GM23248 (cell line): ENCODE measurements at regions not wholly inside any gene's neighbourhood (a gene's known extent, or its start where the extent isn't known, plus 50 kb on each side); places are given as distances from the start of the nearest gene placed in this dataset.

Source experiments
- DNase-seq: peaks from one replicate; pipeline ENCODE4 v3.0.0-alpha.2; 2015
- H2AFZ ChIP-seq: fragments of 200-600 bp; sonication (generic); 2 replicates; pipeline ENCODE4 v1.6.1; 2016; ENCODE audit warnings: antibody characterized with exemption
- H3F3A ChIP-seq: fragments of 200-600 bp; sonication (generic); 2 replicates; pipeline ENCODE4 v1.6.1; 2016; ENCODE audit warnings: mild to moderate bottlenecking, antibody characterized with exemption, mixed run types; ENCODE audit not compliant: insufficient read depth
- H3K27ac ChIP-seq: fragments of 200-600 bp; sonication (generic); 2 replicates; pipeline ENCODE4 v1.5.1; 2016; ENCODE audit warnings: mild to moderate bottlenecking
- H3K27me3 ChIP-seq: fragments of 200-600 bp; sonication (generic); replicated peaks from 2 replicates; pipeline ENCODE4 v1.6.1; 2016; ENCODE audit warnings: mild to moderate bottlenecking; ENCODE audit not compliant: insufficient read depth
- H3K36me3 ChIP-seq: fragments of 200-600 bp; sonication (generic); 2 replicates; pipeline ENCODE4 v1.6.1; 2016; ENCODE audit warnings: low read depth, mild to moderate bottlenecking
- H3K4me1 ChIP-seq: fragments of 200-600 bp; sonication (generic); 2 replicates; pipeline ENCODE4 v1.6.1; 2016; ENCODE audit warnings: mild to moderate bottlenecking; ENCODE audit not compliant: insufficient read depth
- H3K4me2 ChIP-seq: fragments of 200-600 bp; sonication (generic); one replicate; pipeline ENCODE4 v1.6.1; 2016; ENCODE audit warnings: mild to moderate bottlenecking; ENCODE audit not compliant: unreplicated experiment
- H3K4me3 ChIP-seq: fragments of 200-600 bp; sonication (generic); 2 replicates; pipeline ENCODE4 v1.5.1; 2016; ENCODE audit warnings: mild to moderate bottlenecking
- H3K79me2 ChIP-seq: fragments of 200-600 bp; sonication (generic); 2 replicates; pipeline ENCODE4 v1.6.1; 2016; ENCODE audit warnings: mild to moderate bottlenecking; ENCODE audit not compliant: insufficient read depth
- H3K9ac ChIP-seq: fragments of 200-600 bp; sonication (generic); 2 replicates; pipeline ENCODE4 v1.6.1; 2016; ENCODE audit warnings: mild to moderate bottlenecking
- H3K9me2 ChIP-seq: fragments of 200-600 bp; sonication (generic); 2 replicates; pipeline ENCODE4 v1.6.1; 2016; ENCODE audit warnings: mixed run types, mild to moderate bottlenecking, moderate library complexity; ENCODE audit not compliant: insufficient read depth
- H3K9me3 ChIP-seq: fragments of 200-600 bp; sonication (generic); one replicate; pipeline ENCODE4 v1.6.1; 2017; ENCODE audit warnings: low read depth
- H4K20me1 ChIP-seq: fragments of 200-600 bp; sonication (generic); 2 replicates; pipeline ENCODE4 v1.6.0; 2016; ENCODE audit not compliant: insufficient read depth
- EZH2 ChIP-seq: fragments of 200-600 bp; sonication (generic); IDR thresholded peaks from 2 replicates; pipeline ENCODE4 v1.6.1; 2018; ENCODE audit warnings: antibody characterized with exemption, mild to moderate bottlenecking; ENCODE audit not compliant: insufficient read depth, poor library complexity, severe bottlenecking
- EZH2phosphoT487 ChIP-seq: fragments of 200-600 bp; sonication (generic); IDR thresholded peaks from 2 replicates; pipeline ENCODE4 v1.6.1; 2018; ENCODE audit warnings: antibody characterized with exemption, moderate library complexity, mild to moderate bottlenecking, low read depth; ENCODE audit not compliant: insufficient read depth
- WGBS, 2 experiments: methylation state at CpG; one replicate each; pipeline ENCODE4 v1.1.6; 2015 to 2017; ENCODE audit warnings: low lambda C conversion rate in 2 of 2, low coverage in 1 of 2; ENCODE audit errors: missing lambda C conversion rate in 2 of 2; 5-methylcytosine and 5-hydroxymethylcytosine counted together
- in situ Hi-C: fragments of 300-500 bp; cut with MboI; formaldehyde crosslinking; loops from 2 replicates; pipeline ENCODE4 v1.15.0; 2020

DNA sequence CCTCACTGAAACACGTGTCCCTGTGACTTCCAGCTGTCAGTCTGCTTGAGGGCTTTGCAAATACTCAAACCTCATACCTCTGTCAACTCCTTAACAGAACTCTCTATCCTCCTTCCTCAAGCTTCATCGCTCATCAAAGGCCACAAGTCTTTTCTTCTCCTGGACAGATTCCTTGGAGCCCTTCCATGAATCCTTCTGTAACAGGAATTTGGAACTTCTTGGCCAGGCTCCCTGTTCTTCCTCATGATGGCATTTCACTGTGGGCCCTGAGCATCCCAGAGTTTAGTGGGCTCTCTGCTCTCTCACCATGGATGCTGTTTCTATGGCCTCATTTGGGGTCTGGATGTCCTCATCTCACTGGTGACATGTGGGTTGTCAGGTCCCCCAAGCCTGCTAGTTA, 105.0 kb upstream of the TLE3 start:
- Histone ChIP-seq H2AFZ (no peak overlapping the region), H3K27me3 (peaks cover 5% of the 10 kb centered on the region), H3K4me3 (no peak overlapping the region), H3K79me2 (no peaks in the 10 kb centered on the region), H3K4me2 (no peak overlapping the region), H3K9me2 (no peaks in the 10 kb centered on the region), H4K20me1 (no peaks in the 10 kb centered on the region), H3F3A (no peaks in the 10 kb centered on the region), H3K4me1 (no peaks in the 10 kb centered on the region), H3K9ac (no peak overlapping the region), H3K36me3 (no peaks in the 10 kb centered on the region), H3K27ac (no peak overlapping the region), H3K9me3 (no peaks in the 10 kb centered on the region)
- peak; percentile 23 for DNase-seq
- TF ChIP-seq EZH2phosphoT487, result no peak
- TF ChIP-seq EZH2, result no peak
- 71 to 83% methylated on average over 2 of the region's 2 CpGs for WGBS, 2 experiments
- in situ Hi-C loops, result no loop called here

DNA sequence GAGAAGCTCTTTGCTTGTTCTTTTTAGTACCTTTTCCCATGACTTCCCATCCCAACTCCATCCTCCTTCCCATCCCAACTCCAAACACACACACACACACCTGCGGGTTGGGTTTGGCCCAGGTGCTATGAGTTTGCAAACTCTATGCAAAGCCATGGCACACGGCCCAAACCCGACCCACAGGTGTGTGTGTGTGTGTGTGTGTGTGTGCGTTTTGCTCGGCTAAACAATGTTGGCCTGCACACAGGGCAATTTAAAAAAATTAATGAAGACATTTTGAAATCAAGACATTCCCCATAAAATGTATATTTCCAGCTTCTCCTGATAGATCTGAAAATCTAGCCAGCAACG, 103.7 kb upstream of the TLE3 start:
- peaks cover 6% of the 10 kb centered on the region; the same call in 1 of the 2 replicates for H3F3A ChIP-seq
- H3K27me3 ChIP-seq, result 0 out of 2 replicates have a peak, but pooled peaks cover 5% of the 10 kb centered on the region
- no peaks in the 10 kb centered on the region for H3K9me3 ChIP-seq
- 73 to 74% methylated on average over 6 of the region's 6 CpGs for WGBS, 2 experiments
- H4K20me1 ChIP-seq, result no peaks in the 10 kb centered on the region
- H3K4me1 ChIP-seq, result peaks cover 8% of the 10 kb centered on the region
- no peak for TF ChIP-seq EZH2phosphoT487
- TF ChIP-seq EZH2, result no peak
- H3K9ac ChIP-seq, result no peak overlapping the region
- no peak overlapping the region for H3K4me3 ChIP-seq
- no peak for DNase-seq
- no peak overlapping the region for H3K27ac ChIP-seq
- no peaks in the 10 kb centered on the region for H3K36me3 ChIP-seq
- no peaks in the 10 kb centered on the region for H3K9me2 ChIP-seq
- no peak overlapping the region for H2AFZ ChIP-seq
- H3K79me2 ChIP-seq, result no peaks in the 10 kb centered on the region
- no peak overlapping the region for H3K4me2 ChIP-seq
- in situ Hi-C loops, result no loop called here

DNA sequence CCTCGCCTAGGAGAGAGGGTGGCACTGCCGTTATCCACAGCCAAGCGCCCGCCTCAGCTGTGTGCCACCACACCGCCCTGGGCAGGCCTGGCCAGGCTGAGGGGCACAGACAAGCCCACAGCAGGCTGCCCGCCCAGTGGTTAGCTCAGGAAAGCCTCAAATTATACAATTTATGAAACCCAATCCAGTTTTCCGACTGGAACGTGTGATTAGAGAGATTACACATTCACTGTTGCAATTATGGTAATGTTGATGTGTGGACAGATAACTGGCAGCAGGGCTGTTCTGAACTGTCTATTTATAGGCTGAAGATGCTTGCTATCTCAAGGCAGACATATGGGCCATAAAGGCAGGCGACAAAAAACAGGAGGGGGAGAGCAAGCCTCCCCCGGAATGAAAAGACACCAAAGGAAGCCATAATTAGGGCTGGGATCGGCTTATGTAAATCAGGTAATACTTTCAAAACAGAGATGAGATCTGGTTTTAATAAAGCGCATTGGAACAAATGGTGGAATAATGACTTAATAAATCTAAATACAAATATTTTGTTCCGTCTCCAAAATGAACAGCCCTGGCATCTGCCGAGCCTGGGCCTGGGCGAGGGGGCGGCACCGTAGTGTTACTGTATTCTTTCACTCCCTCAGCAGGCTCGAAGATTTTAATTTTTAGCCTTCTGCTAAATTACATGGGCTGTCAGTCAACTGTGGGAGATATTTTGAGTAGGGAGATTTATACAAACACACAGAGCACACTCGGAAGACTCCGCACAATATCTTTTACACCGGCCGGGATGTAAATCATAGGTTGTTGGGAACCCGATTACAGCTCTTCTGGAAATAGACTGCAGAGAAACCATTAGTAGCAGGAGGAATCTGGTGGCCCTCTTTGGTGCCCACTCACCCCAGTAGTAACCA, 103.1 kb upstream of the TLE3 start:
- Histone ChIP-seq H2AFZ (no peak overlapping the region), H4K20me1 (no peaks in the 10 kb centered on the region), H3K9me2 (no peaks in the 10 kb centered on the region), H3K4me3 (no peak overlapping the region), H3K9ac (no peak overlapping the region), H3K27me3 (no peaks in the 10 kb centered on the region), H3F3A (peaks cover 6% of the 10 kb centered on the region; the same call in 1 of the 2 replicates), H3K36me3 (no peaks in the 10 kb centered on the region), H3K9me3 (no peaks in the 10 kb centered on the region), H3K27ac (no peak overlapping the region), H3K79me2 (no peaks in the 10 kb centered on the region), H3K4me1 (peaks cover 14% of the 10 kb centered on the region), H3K4me2 (no peak overlapping the region)
- 35 to 43% methylated on average over 23 of the region's 23 CpGs for WGBS, 2 experiments
- in situ Hi-C loops, result no loop called here
- DNase-seq, result peak; percentile 32
- TF ChIP-seq EZH2phosphoT487 (no peak), EZH2 (no peak)

DNA sequence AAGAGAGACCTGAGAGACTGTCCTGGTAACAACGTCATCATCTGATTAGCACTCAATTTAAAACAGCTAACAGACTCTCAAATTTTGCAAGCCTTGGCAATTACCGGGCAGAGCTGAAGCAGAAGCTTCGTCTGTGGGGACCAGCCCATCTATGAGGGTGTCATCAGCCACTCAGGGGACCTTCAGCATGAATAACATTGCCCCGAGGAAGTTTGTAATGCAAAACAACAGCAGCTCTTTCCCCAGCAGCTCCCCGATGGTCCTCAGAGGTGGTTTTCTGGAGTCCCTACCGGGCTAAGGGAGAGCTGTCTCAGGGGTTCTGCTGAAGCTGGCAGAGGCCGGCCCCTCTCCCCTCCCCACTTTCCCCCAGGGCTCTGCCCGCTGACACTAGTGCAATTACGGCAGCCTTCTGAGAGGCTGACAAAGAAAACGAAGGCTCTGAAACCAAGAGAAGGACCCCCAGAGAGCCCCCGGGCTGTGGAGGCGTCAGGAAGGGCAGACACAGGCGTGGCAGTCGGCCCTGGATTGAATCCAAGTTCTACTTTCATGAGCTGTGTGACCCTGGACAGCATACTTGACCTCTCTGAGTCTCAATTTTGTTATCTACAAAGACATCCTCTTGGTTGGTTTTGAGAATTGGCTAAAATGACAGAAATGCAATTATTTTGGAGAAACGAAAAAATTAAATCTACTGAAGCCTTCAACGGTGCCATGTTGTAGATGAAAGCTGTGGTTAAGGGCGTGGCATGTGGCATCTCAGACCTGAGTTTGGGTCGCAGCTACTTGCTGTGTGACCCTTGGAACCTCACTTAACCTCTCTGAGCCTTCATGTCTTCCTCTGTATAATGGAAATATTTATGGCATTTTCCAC, 102.1 kb upstream of the TLE3 start:
- peaks cover 19% of the 10 kb centered on the region for H3K4me1 ChIP-seq
- H3K27me3 ChIP-seq, result no peaks in the 10 kb centered on the region
- H3K79me2 ChIP-seq, result no peaks in the 10 kb centered on the region
- peak overlapping the region; percentile 44 for H3K4me2 ChIP-seq
- DNase-seq, result peak; percentile 57
- no peak overlapping the region for H3K27ac ChIP-seq
- no peak overlapping the region for H2AFZ ChIP-seq
- H3K4me3 ChIP-seq, result no peak overlapping the region
- H3F3A ChIP-seq, result peaks cover 6% of the 10 kb centered on the region; the same call in 1 of the 2 replicates
- H3K9ac ChIP-seq, result no peak overlapping the region
- TF ChIP-seq EZH2 (no peak), EZH2phosphoT487 (no peak)
- H3K9me2 ChIP-seq, result no peaks in the 10 kb centered on the region
- no peaks in the 10 kb centered on the region for H3K36me3 ChIP-seq
- in situ Hi-C loops, result no loop called here
- 36 to 40% methylated on average over 18 of the region's 18 CpGs for WGBS, 2 experiments
- no peaks in the 10 kb centered on the region for H3K9me3 ChIP-seq
- H4K20me1 ChIP-seq, result no peaks in the 10 kb centered on the region
